ENCODE measurements at regions not wholly inside any gene's neighbourhood (a gene's known extent, or its start where the extent isn't known, plus 50 kb on each side); places are given as distances from the start of the nearest gene placed in this dataset.

DNA sequence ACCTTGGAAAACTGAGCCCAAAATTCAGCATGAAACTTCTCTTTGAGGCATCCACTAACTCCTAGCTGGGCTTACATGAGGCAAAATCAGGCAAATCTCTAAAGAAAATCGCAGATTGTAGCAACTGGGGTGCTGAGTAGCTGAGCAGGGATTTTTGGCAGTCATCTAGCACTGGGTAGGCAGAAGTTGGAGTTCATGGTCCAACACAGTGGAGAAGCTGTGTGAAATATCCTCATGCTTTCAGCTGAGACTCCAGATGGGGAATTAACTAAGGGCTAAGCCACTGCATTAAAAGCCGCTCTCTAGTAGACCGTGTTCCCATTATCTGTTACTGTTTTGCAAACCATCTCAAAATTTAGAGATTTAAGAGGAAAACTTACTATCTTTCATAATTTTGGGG lies 240.1 kb upstream of the PHYHIPL start:
- DNase-seq = no peak

DNA sequence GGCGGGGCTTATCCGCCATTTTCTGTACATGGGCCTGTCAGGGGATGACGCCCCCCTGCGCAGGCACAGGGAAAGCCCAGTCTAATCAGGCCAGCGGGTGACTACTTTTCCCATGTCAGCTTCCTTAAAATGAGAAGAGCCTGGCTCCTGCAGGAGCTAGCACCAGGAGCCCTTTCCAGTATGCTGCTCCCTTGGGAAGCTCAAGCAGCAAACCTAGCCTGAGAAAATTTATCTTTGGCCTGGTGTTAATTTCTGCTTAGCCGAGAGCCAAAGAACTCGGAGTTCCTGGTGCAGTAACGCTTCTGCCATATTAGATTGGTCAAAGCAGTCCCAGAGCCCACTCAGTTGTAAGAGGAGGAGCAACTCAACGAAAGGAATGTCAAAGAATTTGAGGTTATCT lies 239.0 kb upstream of the PHYHIPL start:
- no peak for DNase-seq

DNA sequence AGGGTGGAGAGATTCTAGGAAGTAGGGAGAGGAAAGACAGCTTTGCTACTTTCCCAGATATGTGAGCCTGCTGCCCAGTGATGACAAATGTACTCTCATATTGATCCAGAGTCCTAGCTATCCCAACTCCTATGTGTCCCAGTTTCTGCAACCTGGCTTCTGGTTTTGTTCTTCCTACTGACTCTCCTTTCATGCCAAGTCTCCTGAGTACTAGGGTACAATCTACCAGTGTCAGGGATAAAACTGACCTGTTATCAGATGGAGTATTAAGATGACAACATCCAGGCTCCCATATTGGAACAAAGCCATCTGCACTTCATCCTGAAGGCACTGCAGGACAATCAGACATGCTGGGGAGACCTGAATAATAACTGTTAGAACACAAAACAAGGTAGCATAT lies 233.7 kb upstream of the PHYHIPL start:
- DNase-seq = no peak

DNA sequence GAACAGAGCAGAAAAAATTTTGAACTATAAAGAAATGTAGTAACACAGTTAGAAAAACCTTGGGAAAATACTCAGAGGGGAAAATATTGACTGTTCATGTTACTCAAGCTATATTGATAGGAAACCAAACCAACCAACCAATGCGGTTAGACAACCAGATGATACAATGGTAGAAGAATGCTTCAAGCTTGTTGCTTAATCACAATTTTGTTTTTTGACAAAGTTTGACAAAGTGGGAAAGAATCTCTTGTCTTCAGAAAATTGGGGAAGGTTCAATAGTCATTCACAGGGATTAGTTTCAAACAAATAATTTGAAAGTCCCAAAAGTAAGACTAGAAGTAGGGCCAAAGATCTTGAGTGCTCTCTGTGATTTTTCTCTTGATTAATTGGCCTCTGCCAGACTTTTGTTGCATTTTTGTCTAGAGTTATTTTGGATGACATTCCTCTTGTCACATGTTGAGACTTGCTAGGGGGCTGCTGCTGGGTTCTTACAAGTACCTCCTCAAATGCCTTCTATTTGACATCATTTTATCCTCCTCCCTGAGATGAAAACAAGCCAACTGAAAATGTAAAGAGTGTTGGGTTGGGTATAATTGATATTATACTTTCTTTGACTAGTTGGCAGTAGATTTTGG lies 233.1 kb upstream of the PHYHIPL start:
- no peak for DNase-seq

GRCh38 chr10:58943960-58944359 lies 232.5 kb upstream of the PHYHIPL start:
- DNase-seq = no peak

GRCh38 chr10:58948303-58948702 lies 228.1 kb upstream of the PHYHIPL start:
- no peak for DNase-seq

DNA sequence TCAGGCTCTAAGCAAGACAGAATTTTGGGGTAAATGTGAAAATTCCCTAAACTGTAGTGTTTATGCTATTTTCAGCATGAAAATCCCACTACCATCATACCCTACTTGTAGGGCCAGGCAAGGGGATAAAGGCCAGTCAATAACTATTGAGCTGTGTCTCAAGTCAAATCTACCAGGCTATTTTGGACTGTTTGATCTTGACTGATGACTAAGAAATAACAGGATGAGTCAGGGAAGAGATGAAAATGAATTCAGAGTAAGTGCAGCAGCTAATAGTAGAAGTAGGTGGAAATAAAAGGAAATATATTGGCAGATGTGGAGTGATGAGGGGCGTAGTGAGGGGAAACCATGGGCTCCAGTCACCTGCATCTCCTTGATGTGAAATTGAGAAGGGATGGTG lies 225.8 kb upstream of the PHYHIPL start:
- DNase-seq = no peak

DNA sequence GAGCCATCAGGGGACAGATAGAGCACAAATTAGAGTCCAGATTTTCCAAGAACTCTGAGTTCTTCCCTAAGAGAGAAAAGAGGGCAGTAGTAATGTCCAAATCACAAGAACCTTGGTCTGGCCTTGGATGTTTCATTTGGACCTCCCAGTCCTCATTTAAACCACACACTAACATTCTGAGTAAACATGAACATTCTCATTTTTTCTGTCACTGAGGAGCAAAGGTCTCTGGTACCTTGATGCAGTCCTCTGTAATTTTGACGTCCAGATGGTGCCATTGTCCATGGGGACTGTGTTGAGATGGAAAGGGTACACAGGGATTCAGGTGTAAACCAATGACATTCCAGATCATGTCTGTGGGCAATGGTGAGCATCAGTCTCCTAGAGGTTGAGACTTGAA lies 225.4 kb upstream of the PHYHIPL start:
- DNase-seq = no peak

GRCh38 chr10:58951746-58952145 lies 224.7 kb upstream of the PHYHIPL start:
- DNase-seq = no peak

DNA sequence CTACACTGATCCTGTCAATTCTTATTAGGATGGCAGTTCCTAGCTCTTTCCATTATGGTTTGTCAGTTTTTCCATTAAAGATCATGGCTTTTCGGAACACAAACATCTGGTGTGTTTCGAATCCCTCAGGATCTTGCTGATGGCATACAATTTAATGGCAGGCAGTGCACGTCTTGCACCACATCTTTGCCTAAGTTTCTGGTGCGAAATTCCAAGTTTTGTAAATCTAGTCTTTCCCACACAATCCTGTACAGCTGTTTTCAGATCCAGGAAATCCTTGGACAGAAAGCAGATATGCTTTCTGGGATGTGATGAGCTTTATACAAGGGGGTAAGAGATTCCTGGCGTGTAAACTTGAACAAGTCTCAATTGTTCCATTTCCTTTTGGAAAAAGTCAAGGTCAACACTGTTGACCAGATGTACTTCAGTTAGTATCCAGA lies 224.3 kb upstream of the PHYHIPL start:
- peak; percentile 56 for DNase-seq

DNA sequence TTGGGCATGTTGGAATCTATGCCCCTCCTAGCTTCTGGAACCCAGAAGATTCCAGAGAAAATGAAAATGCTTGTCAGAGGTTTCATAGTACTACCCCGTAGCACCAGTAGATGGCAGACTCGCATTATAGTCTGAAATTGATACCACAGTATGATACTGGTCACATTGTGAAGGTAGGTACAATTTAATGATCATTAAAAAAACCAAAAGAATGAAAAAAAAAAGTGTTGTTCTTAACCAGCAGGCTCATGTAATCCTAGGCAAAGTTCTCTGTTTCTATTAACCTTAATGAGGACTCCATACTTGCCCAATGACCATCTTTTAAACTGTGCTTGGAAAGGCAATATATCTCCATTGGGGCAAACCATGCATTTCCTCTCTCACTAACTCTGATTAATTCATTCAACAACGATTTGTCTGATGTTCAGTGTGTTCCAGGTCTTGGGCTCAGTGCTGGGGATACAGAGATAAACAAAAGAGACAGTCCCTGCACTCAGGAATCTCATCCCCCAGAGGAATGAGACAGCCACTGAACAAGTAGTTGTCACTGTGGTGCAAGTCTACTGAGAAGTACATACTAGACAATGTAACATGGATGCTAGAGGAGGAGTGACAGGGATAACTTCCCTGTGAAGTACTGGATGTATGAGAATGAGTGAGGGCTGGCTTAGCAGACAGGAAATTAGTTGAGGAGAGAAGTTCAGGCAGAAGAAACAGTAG lies 223.5 kb upstream of the PHYHIPL start:
- no peak for DNase-seq

DNA sequence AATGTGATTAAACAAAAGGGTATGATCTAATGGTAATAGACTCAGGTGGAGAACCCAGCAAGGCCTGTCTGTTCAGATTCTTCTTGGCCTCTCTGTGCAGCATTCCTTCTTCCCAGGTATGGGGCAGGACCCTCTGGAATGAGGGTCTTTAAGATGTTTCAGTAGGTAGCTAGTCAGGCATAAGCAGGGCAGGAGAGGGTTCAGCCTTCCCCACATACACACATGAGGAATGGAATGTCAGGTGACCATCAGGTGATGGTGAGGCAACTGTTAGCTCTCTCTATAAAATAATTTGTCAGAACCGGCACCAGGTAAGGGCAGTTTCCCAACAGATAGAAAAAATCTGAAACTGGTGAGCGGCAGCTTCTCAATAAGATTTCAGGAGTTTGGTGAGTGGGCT lies 222.3 kb upstream of the PHYHIPL start:
- DNase-seq = no peak

GRCh38 chr10:58955615-58956014 lies 220.8 kb upstream of the PHYHIPL start:
- DNase-seq = no peak

GRCh38 chr10:58956926-58957325 lies 219.5 kb upstream of the PHYHIPL start:
- DNase-seq = no peak

- DNase-seq = no peak
Measured at GRCh38 chr10:58957517-58957916, 218.9 kb upstream of the PHYHIPL start.

DNA sequence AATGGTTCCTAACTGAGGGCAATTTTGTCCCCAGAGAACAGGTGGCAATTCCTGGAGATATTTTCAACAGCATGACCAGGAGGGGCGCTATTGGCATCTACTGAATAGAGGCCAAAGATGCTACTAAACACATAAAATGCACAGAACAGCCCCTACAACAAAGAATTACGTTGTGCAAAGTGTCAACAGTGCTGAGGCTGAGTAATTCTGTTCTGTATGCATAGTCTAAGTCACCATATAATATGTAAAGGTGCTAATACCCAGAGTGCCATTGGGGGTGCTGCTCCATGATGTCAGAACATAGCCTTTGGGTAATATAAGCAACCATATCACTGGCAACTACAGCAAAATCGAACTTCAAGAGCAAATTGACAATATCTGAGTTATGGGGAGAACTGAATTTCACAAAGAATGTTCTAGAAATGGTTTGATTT lies 213.3 kb upstream of the PHYHIPL start:
- no peak for DNase-seq

DNA sequence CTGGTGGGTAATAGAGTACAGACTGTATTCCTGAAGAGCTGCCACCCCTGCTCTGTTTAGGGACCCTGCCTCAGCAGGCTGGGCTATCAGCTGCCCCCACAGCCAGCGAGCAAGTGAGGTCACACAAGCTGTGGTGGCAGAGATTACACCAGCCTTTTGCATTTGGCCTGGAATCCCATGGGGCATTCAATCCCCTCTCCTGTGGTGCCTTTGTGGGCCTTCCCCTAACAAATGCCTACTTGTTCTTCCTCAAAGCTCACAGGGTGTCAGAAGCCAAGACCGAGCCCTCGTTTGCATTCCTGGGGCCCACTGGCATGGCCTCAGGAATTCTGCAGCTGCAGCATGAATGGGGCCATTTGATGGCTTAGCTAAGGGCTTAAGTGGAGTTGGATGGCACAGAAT lies 212.7 kb upstream of the PHYHIPL start:
- peak; percentile 59 for DNase-seq

DNA sequence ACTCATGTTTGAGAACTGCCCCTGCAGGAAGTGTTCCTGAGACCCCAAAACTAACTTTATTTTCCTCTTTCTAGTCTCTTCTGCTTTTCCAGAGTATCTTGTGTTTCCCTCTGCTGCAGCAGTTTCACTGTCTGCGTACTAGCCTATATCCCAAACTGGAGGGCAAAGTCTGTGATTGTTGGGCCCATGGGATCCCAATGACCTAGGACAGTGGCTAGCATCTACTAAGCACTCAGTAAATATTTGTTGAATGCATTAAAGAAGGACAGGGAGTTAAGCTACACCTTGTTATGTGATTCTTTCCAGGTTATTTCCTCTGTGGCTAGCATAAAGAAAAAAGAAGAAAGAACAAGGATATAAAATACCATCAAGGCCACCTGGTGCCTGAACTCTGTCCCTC lies 210.6 kb upstream of the PHYHIPL start:
- no peak for DNase-seq

DNA sequence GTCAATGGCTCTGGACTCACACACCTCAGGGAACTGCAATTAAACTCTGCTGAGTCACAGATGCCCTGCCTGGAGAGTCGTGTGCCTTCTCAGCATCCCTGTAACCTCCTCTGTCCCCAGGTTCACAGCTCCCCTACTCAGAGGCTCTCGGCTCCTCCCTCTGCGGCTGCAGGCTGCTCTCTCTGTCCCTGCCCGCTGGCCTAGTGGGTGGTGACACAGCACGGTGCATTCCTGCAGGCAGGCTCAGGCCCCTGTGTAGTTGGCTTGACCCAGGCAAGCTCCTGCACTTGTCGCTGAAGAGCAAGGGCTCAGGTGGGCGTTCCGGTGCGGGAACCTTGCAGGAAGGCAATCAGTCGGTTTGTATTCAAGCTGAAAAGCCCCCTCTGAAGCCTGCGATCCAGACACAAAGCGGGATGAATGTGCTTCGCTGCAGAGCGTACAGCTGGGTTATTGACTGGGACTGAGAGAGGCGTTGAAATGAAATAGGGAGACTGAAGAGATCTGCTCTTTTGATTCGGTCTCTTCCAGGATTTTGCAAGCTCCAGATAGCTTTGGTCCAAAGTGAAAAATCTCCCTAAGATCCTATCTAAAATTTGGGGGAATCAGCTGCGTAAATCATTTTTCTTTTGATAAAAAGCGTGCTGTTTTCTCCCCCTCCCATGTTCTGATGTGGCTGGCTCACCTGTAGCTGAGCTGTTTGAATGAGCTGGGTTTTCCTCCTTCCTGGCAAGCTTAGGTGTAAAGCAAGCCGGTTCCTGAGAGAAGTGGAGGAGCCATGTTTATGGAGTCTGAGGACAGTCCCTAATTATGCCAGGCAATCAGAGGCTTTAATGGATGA lies 208.7 kb upstream of the PHYHIPL start:
- no peak for DNase-seq

GRCh38 chr10:58968389-58968755 lies 208.1 kb upstream of the PHYHIPL start:
- DNase-seq = no peak

DNA sequence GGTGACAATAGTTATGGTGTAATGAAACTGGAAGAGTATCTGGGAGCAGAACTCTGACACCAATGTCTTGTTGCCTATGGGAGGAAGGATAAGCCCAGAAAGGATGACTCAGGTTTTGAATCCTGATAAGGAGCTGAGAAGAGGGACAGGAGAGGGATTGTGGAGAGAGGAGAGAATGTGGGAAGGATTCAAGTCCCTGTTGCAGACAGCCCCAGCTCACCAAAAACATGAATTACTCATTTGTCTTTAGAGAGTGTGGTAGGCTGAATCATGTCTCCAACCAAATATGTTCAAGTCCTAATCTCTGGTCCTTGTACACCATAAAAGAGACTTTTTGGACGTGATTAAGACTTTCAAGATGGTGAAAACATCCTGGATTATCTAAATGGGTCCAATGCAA lies 206.9 kb upstream of the PHYHIPL start:
- DNase-seq = no peak

- DNase-seq = no peak
Measured at GRCh38 chr10:58970160-58970915, 206.1 kb upstream of the PHYHIPL start.

DNA sequence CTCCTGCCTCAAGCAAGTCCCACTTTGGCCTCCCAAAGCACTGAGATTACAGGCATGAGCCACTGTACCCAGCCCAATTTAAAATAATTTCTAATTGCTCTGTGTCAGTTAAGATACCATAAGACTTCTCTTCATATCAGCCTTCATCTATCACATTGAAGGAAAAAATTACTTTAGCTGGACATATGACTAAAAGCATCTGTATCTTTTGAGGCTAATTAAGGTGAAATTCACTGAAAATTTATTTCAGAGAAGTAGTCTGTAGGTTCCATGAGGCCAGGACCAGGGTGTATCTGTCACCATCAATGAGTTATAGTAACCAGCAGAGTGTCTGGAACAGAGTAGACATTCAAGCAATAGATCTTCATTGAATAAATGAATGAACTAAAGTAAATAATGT lies 205.2 kb upstream of the PHYHIPL start:
- no peak for DNase-seq

Measured in right forelimb (tissue), 1 donor.